H9 (cell line): ENCODE measurements at regions not wholly inside any gene's neighbourhood (a gene's known extent, or its start where the extent isn't known, plus 50 kb on each side); places are given as distances from the start of the nearest gene placed in this dataset.

Experiments used
- DNase-seq: peaks from one replicate; pipeline ENCODE4 v3.0.0-alpha.2; 2017
- H2AFZ ChIP-seq: one replicate; pipeline ENCODE4 v1.6.1; 2013; ENCODE audit warnings: mild to moderate bottlenecking, low read length, control low read depth, moderate library complexity
- H2AK5ac ChIP-seq: 2 replicates; pipeline ENCODE4 v1.6.1; 2013; ENCODE audit warnings: low read length, control low read depth, mixed read lengths; ENCODE audit not compliant: insufficient read length
- H2BK120ac ChIP-seq: one replicate; pipeline ENCODE4 v1.6.1; 2013; ENCODE audit warnings: low read depth, mild to moderate bottlenecking, low read length, control low read depth, inconsistent platforms; ENCODE audit not compliant: poor library complexity, severe bottlenecking
- H2BK12ac ChIP-seq: 2 replicates; pipeline ENCODE4 v1.6.1; 2013; ENCODE audit warnings: low read length, control low read depth, mixed read lengths, low read depth; ENCODE audit not compliant: insufficient read length
- H2BK15ac ChIP-seq: 2 replicates; pipeline ENCODE4 v1.6.1; 2013; ENCODE audit warnings: low read depth, low read length, control low read depth
- H2BK20ac ChIP-seq: one replicate; pipeline ENCODE4 v1.6.1; 2013; ENCODE audit warnings: low read depth, mild to moderate bottlenecking, low read length, control low read depth, inconsistent platforms; ENCODE audit not compliant: poor library complexity, severe bottlenecking
- H2BK5ac ChIP-seq: 2 replicates; pipeline ENCODE4 v1.6.1; 2013; ENCODE audit warnings: low read length, control low read depth, mixed read lengths; ENCODE audit not compliant: insufficient read length
- H3K14ac ChIP-seq: 2 replicates; pipeline ENCODE4 v1.6.1; 2013; ENCODE audit warnings: low read length, control low read depth; ENCODE audit not compliant: insufficient read depth
- H3K18ac ChIP-seq: 2 replicates; pipeline ENCODE4 v1.6.1; 2013; ENCODE audit warnings: low read depth, mild to moderate bottlenecking, mixed read lengths, low read length, control low read depth; ENCODE audit not compliant: insufficient read length
- H3K23ac ChIP-seq: 2 replicates; pipeline ENCODE4 v1.6.1; 2013; ENCODE audit warnings: low read length, control low read depth, mixed read lengths, low read depth; ENCODE audit not compliant: insufficient read length
- H3K23me2 ChIP-seq: 2 replicates; pipeline ENCODE4 v1.6.1; 2013; ENCODE audit warnings: low read depth, mild to moderate bottlenecking, mixed read lengths, low read length, control low read depth; ENCODE audit not compliant: insufficient read length, poor library complexity, severe bottlenecking
- H3K27ac ChIP-seq: 2 replicates; pipeline ENCODE4 v1.5.1; 2013; ENCODE audit warnings: low read length, control low read depth, mixed read lengths, low read depth; ENCODE audit not compliant: insufficient read length
- H3K27me3 ChIP-seq: 2 replicates; pipeline ENCODE4 v1.6.1; 2013; ENCODE audit warnings: low read length, control low read depth, inconsistent platforms; ENCODE audit not compliant: insufficient read depth
- H3K4ac ChIP-seq: 2 replicates; pipeline ENCODE4 v1.6.1; 2013; ENCODE audit warnings: low read depth, mild to moderate bottlenecking, control low read depth, inconsistent platforms, low read length, moderate library complexity
- H3K4me1 ChIP-seq: 2 replicates; pipeline ENCODE4 v1.6.1; 2013; ENCODE audit warnings: low read length, control low read depth, inconsistent platforms; ENCODE audit not compliant: insufficient read depth
- H3K4me2 ChIP-seq: 2 replicates; pipeline ENCODE4 v1.6.1; 2013; ENCODE audit warnings: low read length, control low read depth, mixed read lengths; ENCODE audit not compliant: insufficient read length, insufficient read depth
- H3K56ac ChIP-seq: 2 replicates; pipeline ENCODE4 v1.6.1; 2013; ENCODE audit warnings: low read depth, mild to moderate bottlenecking, mixed read lengths, low read length, control low read depth; ENCODE audit not compliant: insufficient read length
- H3K79me1 ChIP-seq: 2 replicates; pipeline ENCODE4 v1.6.1; 2013; ENCODE audit warnings: low read depth, mild to moderate bottlenecking, moderate library complexity, low read length, control low read depth, inconsistent platforms; ENCODE audit not compliant: insufficient read depth, poor library complexity, severe bottlenecking
- H3K79me2 ChIP-seq: 2 replicates; pipeline ENCODE4 v1.6.1; 2013; ENCODE audit warnings: low read length, control low read depth, inconsistent platforms; ENCODE audit not compliant: insufficient read depth
- H3K9ac ChIP-seq: 2 replicates; pipeline ENCODE4 v1.6.1; 2013; ENCODE audit warnings: low read length, control low read depth, mixed read lengths; ENCODE audit not compliant: insufficient read length; ENCODE audit errors: extremely low read depth
- H3K9me3 ChIP-seq: one replicate; pipeline ENCODE4 v1.6.1; 2013; ENCODE audit warnings: low read depth, low read length, inconsistent platforms; ENCODE audit not compliant: control insufficient read depth
- H3T11ph ChIP-seq: one replicate; pipeline ENCODE4 v1.6.1; 2013; ENCODE audit warnings: mild to moderate bottlenecking, low read length, control low read depth, inconsistent platforms
- H4K20me1 ChIP-seq: one replicate; pipeline ENCODE4 v1.6.1; 2013; ENCODE audit not compliant: control insufficient read depth, insufficient read length, insufficient read depth
- H4K5ac ChIP-seq: 2 replicates; pipeline ENCODE4 v1.6.1; 2013; ENCODE audit warnings: low read depth, mild to moderate bottlenecking, mixed read lengths, low read length, control low read depth; ENCODE audit not compliant: insufficient read length
- H4K8ac ChIP-seq: replicated peaks from 2 replicates; pipeline ENCODE4 v1.6.1; 2013; ENCODE audit warnings: low read length, control low read depth, mixed read lengths, low read depth; ENCODE audit not compliant: insufficient read length
- H4K91ac ChIP-seq: 2 replicates; pipeline ENCODE4 v1.6.1; 2013; ENCODE audit warnings: low read depth, mild to moderate bottlenecking, moderate library complexity, mixed read lengths, low read length, control low read depth; ENCODE audit not compliant: insufficient read length
- H3K27ac Mint-ChIP-seq, 3 experiments: 2 replicates in 2 of 3; 3 replicates in 1 of 3; pipeline ENCODE4 v1.8.0; 2020 to 2021; ENCODE audit warnings: mixed read lengths in 3 of 3, mild to moderate bottlenecking in 1 of 3, moderate library complexity in 1 of 3
- H3K27me3 Mint-ChIP-seq: 2 replicates; pipeline ENCODE4 v1.8.0; 2021; ENCODE audit warnings: low read depth, mild to moderate bottlenecking, moderate library complexity, mixed read lengths
- H3K36me3 Mint-ChIP-seq, 3 experiments: 2 replicates in 2 of 3; 3 replicates in 1 of 3; pipeline ENCODE4 v1.8.0; 2020 to 2021; ENCODE audit warnings: low read depth in 3 of 3, mixed read lengths in 3 of 3; ENCODE audit not compliant: insufficient read depth in 1 of 3
- H3K4me1 Mint-ChIP-seq, 2 experiments: 2 replicates each; pipeline ENCODE4 v1.8.0; 2020; ENCODE audit warnings: mixed read lengths in 2 of 2
- H3K4me3 Mint-ChIP-seq, 2 experiments: 2 replicates in 1 of 2; 3 replicates in 1 of 2; pipeline ENCODE4 v1.8.0; 2020 to 2021; ENCODE audit warnings: mild to moderate bottlenecking in 2 of 2, mixed read lengths in 2 of 2, moderate library complexity in 1 of 2
- H3K9me3 Mint-ChIP-seq, 2 experiments: 2 replicates in 1 of 2; 3 replicates in 1 of 2; pipeline ENCODE4 v1.8.0; 2020; ENCODE audit warnings: mild to moderate bottlenecking in 2 of 2, mixed read lengths in 2 of 2, moderate library complexity in 1 of 2
- CTCF ChIP-seq: fragments of 200-600 bp; sonication (generic); conservative IDR thresholded peaks from 3 replicates; pipeline ENCODE4 v1.8.0; 2021; ENCODE audit warnings: antibody characterized with exemption, mild to moderate bottlenecking
- WGBS: extraction: QIAGEN DNeasy Blood & Tissue Kit; methylation state at CpG from one replicate; pipeline ENCODE4 v1.1.7; 2013; ENCODE audit warnings: missing lambda C conversion rate, low lambda C conversion rate, mixed read lengths; ENCODE audit not compliant: insufficient read length; ENCODE audit errors: extremely low coverage; 5-methylcytosine and 5-hydroxymethylcytosine counted together

GRCh38 chr11:42315846-42316245 lies 856.4 kb upstream of the LRRC4C start:
- Mint-ChIP-seq H3K9me3 (no peaks in the 10 kb centered on the region), H3K36me3 (peaks cover 0 to 2% (median 0%) of the 10 kb centered on the region in 3 experiments; a peak in 1 of 7 replicates), H3K27ac (no peak overlapping the region), H3K4me3 (no peak overlapping the region), H3K4me1 (no peaks in the 10 kb centered on the region), H3K27me3 (no peaks in the 10 kb centered on the region)
- H2BK20ac ChIP-seq, result no peak overlapping the region
- H2BK15ac ChIP-seq, result no peak overlapping the region
- no peak overlapping the region for H4K5ac ChIP-seq
- H3K9ac ChIP-seq, result no peak overlapping the region
- no peak overlapping the region for H3K18ac ChIP-seq
- no peak overlapping the region for H3K56ac ChIP-seq
- H4K20me1 ChIP-seq, result no peaks in the 10 kb centered on the region
- no peaks in the 10 kb centered on the region for H3K9me3 ChIP-seq
- no peak overlapping the region for H2BK5ac ChIP-seq
- no peaks in the 10 kb centered on the region for H3K23me2 ChIP-seq
- no peak overlapping the region for H3K4ac ChIP-seq
- no peak overlapping the region for H2AK5ac ChIP-seq
- H3K27me3 ChIP-seq, result no peaks in the 10 kb centered on the region
- no peaks in the 10 kb centered on the region for H3K79me1 ChIP-seq
- no peak overlapping the region for H3K14ac ChIP-seq
- H3K4me1 ChIP-seq, result no peaks in the 10 kb centered on the region
- no peak overlapping the region for H2BK12ac ChIP-seq
- H3T11ph ChIP-seq, result no peak overlapping the region
- DNase-seq, result no peak
- H2AFZ ChIP-seq, result no peak overlapping the region
- H2BK120ac ChIP-seq, result no peak overlapping the region
- H4K8ac ChIP-seq, result no peak overlapping the region
- H3K27ac ChIP-seq, result no peak overlapping the region
- no peaks in the 10 kb centered on the region for H3K79me2 ChIP-seq
- TF ChIP-seq CTCF, result no peak
- WGBS, result no CpG with 5 or more reads among the region's 1 CpG
- no peak overlapping the region for H3K23ac ChIP-seq
- H3K4me2 ChIP-seq, result no peak overlapping the region
- no peak overlapping the region for H4K91ac ChIP-seq
